ENCODE measurements at regions not wholly inside any gene's neighbourhood (a gene's known extent, or its start where the extent isn't known, plus 50 kb on each side); places are given as distances from the start of the nearest gene placed in this dataset.

- Histone ChIP-seq H3K36me3 (ENCODE audit: control insufficient read depth, insufficient read depth, low read length) (no peaks in the 10 kb centered on the region), H3K27me3 (ENCODE audit: control insufficient read depth, insufficient read depth, low read length) (no peaks in the 10 kb centered on the region), H3K4me1 (ENCODE audit: control insufficient read depth, insufficient read depth, low read length) (no peaks in the 10 kb centered on the region), H3K27ac (ENCODE audit: low read length) (no peak overlapping the region), H3K9me3 (ENCODE audit: control insufficient read depth, insufficient read depth, low read depth, low read length) (no peaks in the 10 kb centered on the region), H3K4me3 (ENCODE audit: low read depth in 2 of 2, low read length in 2 of 2) (no peak overlapping the region)
- BruUV-seq (replicated peaks) = no TSS peak
- POLR2A ChIA-PET = no interaction called here
- in situ Hi-C loops (cut with HindIII; ENCODE audit: low pct_unique_long_range_greater_than_20kb, low sequenced_read_pairs) = no loop called here
- DNase-seq (ENCODE audit: low read depth, low spot score) (no peak), ATAC-seq (no peak)
- CTCF ChIA-PET = no interaction called here
- intact Hi-C loops (cut with micrococcal nuclease; ENCODE audit: unreplicated experiment) = no loop called here
- TF ChIP-seq TCF7L2 (IDR thresholded peaks at IDR 0.05; ENCODE audit: low read depth, low read length) (no peak), POLR2AphosphoS5 (IDR thresholded peaks at IDR 0.05; ENCODE audit: low read depth, low read length) (no peak), REST (IDR thresholded peaks at IDR 0.05; ENCODE audit: insufficient read depth in 1 of 2, low read depth in 2 of 2, low read length in 1 of 2) (no peak), SIN3A (IDR thresholded peaks at IDR 0.05; ENCODE audit: borderline replicate concordance, insufficient read depth, low read depth, low read length) (no peak)
- TF ChIP-seq, protein P1, sequence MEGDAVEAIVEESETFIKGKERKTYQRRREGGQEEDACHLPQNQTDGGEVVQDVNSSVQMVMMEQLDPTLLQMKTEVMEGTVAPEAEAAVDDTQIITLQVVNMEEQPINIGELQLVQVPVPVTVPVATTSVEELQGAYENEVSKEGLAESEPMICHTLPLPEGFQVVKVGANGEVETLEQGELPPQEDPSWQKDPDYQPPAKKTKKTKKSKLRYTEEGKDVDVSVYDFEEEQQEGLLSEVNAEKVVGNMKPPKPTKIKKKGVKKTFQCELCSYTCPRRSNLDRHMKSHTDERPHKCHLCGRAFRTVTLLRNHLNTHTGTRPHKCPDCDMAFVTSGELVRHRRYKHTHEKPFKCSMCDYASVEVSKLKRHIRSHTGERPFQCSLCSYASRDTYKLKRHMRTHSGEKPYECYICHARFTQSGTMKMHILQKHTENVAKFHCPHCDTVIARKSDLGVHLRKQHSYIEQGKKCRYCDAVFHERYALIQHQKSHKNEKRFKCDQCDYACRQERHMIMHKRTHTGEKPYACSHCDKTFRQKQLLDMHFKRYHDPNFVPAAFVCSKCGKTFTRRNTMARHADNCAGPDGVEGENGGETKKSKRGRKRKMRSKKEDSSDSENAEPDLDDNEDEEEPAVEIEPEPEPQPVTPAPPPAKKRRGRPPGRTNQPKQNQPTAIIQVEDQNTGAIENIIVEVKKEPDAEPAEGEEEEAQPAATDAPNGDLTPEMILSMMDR (IDR thresholded peaks at IDR 0.05) = no peak
These were observed 140.3 kb downstream of the NMUR2 start for GRCh38 chr5:152264645-152265254.

GRCh38 chr5:152262667-152263066 is 142.4 kb downstream of the NMUR2 start:
- ChIA-PET CTCF (no interaction called here), POLR2A (no interaction called here)
- no peak overlapping the region for H3K27ac ChIP-seq (ENCODE audit: low read length)
- no peaks in the 10 kb centered on the region for H3K4me1 ChIP-seq (ENCODE audit: control insufficient read depth, insufficient read depth, low read length)
- no peak for TF ChIP-seq TCF7L2 (IDR thresholded peaks at IDR 0.05; ENCODE audit: low read depth, low read length)
- no peak for TF ChIP-seq REST (IDR thresholded peaks at IDR 0.05; ENCODE audit: insufficient read depth in 1 of 2, low read depth in 2 of 2, low read length in 1 of 2)
- no peak for TF ChIP-seq SIN3A (IDR thresholded peaks at IDR 0.05; ENCODE audit: borderline replicate concordance, insufficient read depth, low read depth, low read length)
- TF ChIP-seq, protein P1 (IDR thresholded peaks at IDR 0.05) = no peak
- no peak for TF ChIP-seq POLR2AphosphoS5 (IDR thresholded peaks at IDR 0.05; ENCODE audit: low read depth, low read length)
- ATAC-seq = no peak
- H3K27me3 ChIP-seq (ENCODE audit: control insufficient read depth, insufficient read depth, low read length) = no peaks in the 10 kb centered on the region
- no peaks in the 10 kb centered on the region for H3K36me3 ChIP-seq (ENCODE audit: control insufficient read depth, insufficient read depth, low read length)
- H3K9me3 ChIP-seq (ENCODE audit: control insufficient read depth, insufficient read depth, low read depth, low read length) = no peaks in the 10 kb centered on the region
- in situ Hi-C loops (cut with HindIII; ENCODE audit: low pct_unique_long_range_greater_than_20kb, low sequenced_read_pairs) = no loop called here
- no TSS peak for BruUV-seq (replicated peaks)
- H3K4me3 ChIP-seq (ENCODE audit: low read depth in 2 of 2, low read length in 2 of 2) = no peak overlapping the region
- intact Hi-C loops (cut with micrococcal nuclease; ENCODE audit: unreplicated experiment) = no loop called here
- DNase-seq (ENCODE audit: low read depth, low spot score) = no peak
